ENCODE measurements at regions not wholly inside any gene's neighbourhood (a gene's known extent, or its start where the extent isn't known, plus 50 kb on each side); places are given as distances from the start of the nearest gene placed in this dataset.

GRCh38 chr5:145294331-145294730, 540.8 kb downstream of the PRELID2 start (continued):
- no peak for TF ChIP-seq ZNF462 (CRISPR knock-in tag; IDR thresholded peaks at IDR 0.05)
- TF ChIP-seq NANOG (IDR thresholded peaks at IDR 0.05; ENCODE audit: borderline replicate concordance) = no peak

- no peaks in the 10 kb centered on the region for H3K36me3 Mint-ChIP-seq (ENCODE audit: low read depth)
- H2AFZ ChIP-seq = no peak overlapping the region
- no peaks in the 10 kb centered on the region for H3K27me3 ChIP-seq (ENCODE audit: insufficient read depth)
- no peak overlapping the region for H3K4me2 ChIP-seq
- H3K4me3 Mint-ChIP-seq = no peak overlapping the region
- peaks cover 4% of the 10 kb centered on the region; the same call in 2 of the 3 replicates for H3K4me1 Mint-ChIP-seq
- H3K27ac ChIP-seq (ENCODE audit: low read depth) = no peak overlapping the region
- no peaks in the 10 kb centered on the region for H3K79me2 ChIP-seq (replicated peaks; ENCODE audit: insufficient read depth)
- H3K4me3 ChIP-seq = no peak overlapping the region
- H3F3A ChIP-seq (replicated peaks; ENCODE audit: low read depth) = no peaks in the 10 kb centered on the region
- no peak for ATAC-seq
- H3K27ac Mint-ChIP-seq = no peak overlapping the region
- no peaks in the 10 kb centered on the region for H3K36me3 ChIP-seq (ENCODE audit: insufficient read depth)
- TF ChIP-seq POLR2AphosphoS5 (IDR thresholded peaks at IDR 0.05; ENCODE audit: low read depth) (no peak), ETS1 (IDR thresholded peaks at IDR 0.05) (no peak), STAT1 (IDR thresholded peaks at IDR 0.05; ENCODE audit: unreplicated experiment) (no peak), CREB1 (CRISPR knock-in tag; IDR thresholded peaks at IDR 0.05; ENCODE audit: low read depth) (no peak), ZNF331 (CRISPR knock-in tag; IDR thresholded peaks at IDR 0.05; ENCODE audit: low read depth) (no peak), REST (IDR thresholded peaks at IDR 0.05; ENCODE audit: unreplicated experiment) (no peak), CTCF (conservative IDR thresholded peaks at IDR 0.05; ENCODE audit: low read depth in 2 of 2) (no peak), ZNF114 (CRISPR knock-in tag; IDR thresholded peaks at IDR 0.05) (no peak), EZH2 (IDR thresholded peaks at IDR 0.05; ENCODE audit: low read depth, unreplicated experiment) (no peak), JUNB (IDR thresholded peaks at IDR 0.05; ENCODE audit: unreplicated experiment) (no peak)
- 0 out of 2 replicates have a peak, but pooled peaks cover 4% of the 10 kb centered on the region for H3K4me1 ChIP-seq (ENCODE audit: insufficient read depth)
- no peak for DNase-seq (ENCODE audit: low spot score)
- H3K27me3 Mint-ChIP-seq (ENCODE audit: insufficient read depth, low read depth, poor library complexity) = no peaks in the 10 kb centered on the region
- H3K9me3 Mint-ChIP-seq = no peaks in the 10 kb centered on the region
- H4K20me1 ChIP-seq (replicated peaks; ENCODE audit: insufficient read depth) = no peaks in the 10 kb centered on the region
- H3K9me2 ChIP-seq (ENCODE audit: insufficient read depth) = no peaks in the 10 kb centered on the region
Measured at GRCh38 chr5:145293716-145294115, 541.4 kb downstream of the PRELID2 start.

All from GM23338 (cell line).